ENCODE measurements at regions not wholly inside any gene's neighbourhood (a gene's known extent, or its start where the extent isn't known, plus 50 kb on each side); places are given as distances from the start of the nearest gene placed in this dataset.
A peak's percentile ranks its signal among the peaks of the same experiment; 100 is the strongest.
"Not testable (repeated sequence)": the region's sequence is repeated elsewhere in the genome, so short reads cannot be mapped to it uniquely, and the experiment has no call there.

DNA sequence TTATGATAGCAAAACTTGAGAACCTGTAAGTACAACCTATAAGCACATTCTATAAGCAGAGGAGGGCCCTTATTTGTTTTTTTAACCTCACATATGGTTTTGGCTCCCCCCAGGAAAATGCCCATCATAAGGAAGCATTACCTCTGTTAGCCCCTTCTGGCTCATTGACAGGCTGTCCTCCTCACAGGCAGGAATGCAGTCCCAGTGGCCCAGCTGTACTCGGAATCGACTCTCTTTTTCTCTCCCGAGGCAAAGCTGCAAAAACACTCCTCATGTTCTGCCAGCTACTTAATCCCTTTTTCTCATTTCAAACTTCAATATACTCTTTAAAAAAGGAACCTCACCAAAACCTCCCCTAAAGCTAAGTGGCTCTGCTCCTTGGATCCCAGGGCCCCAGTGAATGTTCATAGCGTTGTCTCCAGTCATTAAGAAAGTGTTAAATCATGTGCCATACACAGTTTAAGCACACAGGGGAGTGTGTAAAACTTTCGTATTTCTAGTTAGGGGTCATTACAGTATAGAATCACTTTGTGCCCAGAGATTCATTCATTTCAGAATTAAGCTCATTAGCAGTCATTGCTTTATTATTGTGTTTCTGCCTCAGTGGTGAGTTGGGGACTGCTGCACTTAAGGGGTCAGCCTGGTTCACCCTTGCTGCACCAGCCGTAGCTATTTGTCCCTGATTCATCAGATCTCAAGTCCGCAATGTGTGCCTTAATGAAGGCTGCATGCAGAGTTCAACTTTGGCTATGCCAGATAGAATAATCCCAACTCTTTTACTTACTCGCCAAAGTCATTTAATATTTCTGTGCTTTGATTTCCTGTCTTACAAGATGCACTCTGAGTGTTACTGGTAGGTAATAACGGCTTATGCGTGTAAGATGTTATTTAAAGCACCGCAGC, 57.6 kb downstream of the JRKL start:
- no peak for DNase-seq

DNA sequence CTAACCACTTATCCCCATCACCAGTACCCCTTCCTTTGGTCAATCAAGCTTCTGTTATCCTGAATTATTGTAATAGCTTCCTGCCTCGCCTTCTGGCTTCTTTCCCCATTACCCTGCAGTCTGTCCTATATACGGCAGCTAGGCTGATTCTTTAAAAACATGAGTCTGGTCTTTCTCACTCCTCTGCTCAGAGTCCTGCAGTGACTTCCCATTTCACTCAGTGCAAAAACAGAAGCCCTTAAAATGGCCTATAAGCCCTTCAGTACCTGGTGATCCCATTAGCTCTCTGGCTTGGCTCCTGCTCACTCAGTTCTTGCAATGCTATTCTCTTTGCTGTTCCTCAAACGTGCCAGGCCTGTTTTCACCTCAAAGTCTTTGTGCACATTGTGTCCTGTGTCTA, 58.4 kb downstream of the JRKL start:
- DNase-seq = no peak

DNA sequence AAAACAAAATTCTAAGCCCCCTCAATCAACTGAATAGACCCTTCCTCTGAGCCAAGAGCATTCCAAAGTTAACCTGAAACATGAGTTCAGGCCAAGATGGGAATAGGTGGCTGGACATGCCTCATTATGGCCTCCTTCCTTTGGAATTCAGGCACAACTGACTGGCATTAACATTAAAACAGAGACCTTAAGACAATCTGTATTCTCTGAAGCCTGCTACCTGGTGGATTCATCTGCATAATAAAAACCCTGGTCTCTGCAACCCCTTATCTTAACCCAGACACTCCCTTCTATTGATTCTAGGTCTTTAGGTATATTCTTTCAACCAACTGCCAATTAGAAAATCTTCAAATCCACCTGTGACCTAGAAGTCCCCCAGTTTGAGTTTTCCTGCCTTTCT, 66.3 kb downstream of the JRKL start:
- DNase-seq = no peak

DNA sequence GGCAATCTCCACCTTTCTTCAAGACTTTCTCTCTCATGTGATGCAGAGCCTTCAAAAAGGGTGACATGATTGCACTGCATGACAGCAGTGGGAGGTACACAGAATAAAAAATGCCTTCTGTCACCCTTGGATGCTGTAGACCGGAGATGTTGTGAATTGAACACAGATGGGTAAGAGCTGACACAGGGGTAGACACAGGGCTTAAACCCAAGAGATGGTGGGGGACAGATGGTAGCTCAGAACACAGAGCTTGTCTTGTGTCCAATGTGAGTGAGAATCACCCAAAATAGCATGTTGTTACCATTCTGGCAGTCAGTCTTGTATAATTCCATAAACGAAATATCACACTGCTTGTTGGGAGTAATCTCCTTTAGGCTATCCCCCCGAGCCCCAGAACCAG, 69.9 kb downstream of the JRKL start:
- DNase-seq = no peak

DNA sequence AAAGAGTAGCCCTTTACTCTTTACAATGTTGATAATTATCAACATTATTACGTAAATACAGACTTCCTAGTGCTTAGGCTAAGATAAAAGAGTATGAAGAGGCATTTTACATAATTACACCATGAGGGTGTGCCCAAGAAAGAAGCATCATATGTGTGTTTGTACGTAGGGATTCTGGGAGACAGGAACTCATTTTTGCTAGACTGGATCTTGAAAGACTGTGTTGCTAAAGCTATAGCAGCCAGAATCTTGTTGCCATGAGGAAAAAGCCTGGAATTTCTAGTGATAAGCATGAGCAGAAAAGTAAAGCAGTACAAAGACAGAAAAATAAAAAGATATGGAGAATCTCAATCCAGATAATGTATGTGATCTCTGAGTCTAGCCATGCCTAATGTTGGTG, 72.1 kb downstream of the JRKL start:
- no peak for DNase-seq

DNA sequence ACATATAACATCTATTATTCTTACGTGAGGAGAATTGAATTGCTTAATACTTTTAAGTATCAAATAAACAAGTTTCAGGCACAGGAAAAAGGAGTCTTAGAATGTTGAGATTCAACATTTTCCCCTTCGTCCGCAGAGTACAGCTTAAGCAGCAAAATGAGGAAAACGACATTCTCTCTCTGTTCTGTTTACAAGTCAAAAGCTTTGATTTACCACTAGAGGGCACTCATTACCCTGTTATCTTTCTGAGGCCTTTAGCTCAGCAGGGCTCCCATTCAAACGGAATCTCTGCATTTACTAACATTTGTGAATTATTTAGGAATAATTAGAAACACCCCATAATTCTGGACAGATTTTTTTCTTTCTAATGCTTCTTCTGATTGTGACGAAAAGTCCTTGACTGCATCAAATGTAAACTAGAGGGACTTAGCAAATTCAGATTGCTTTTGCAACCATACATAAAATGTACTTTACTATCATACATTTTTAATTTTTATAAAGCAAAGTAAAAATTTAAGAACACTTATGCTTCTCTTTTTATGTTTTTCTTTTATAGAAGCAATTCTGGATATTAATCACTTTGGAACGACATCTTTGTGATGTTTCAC, 75.0 kb downstream of the JRKL start:
- DNase-seq = peak; percentile 51

DNA sequence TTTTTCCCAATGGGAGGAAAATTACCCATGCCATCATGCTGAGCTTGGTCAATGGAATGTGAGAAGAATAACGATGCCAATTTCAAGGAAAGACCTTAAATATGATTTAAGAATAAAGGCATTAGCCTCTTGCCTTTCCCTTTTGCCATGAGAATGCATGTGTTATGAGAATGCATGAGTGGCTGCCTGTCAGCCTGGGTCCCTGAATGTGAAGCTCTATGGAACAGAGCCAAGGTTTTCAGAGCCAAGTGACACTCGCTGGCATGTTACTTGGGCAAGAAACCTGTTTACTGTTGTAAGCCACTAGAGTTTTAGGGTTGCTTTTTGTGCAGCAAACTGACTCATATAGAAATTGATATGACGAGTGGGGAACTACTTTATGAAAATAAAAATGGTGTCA, 75.7 kb downstream of the JRKL start:
- no peak for DNase-seq

DNA sequence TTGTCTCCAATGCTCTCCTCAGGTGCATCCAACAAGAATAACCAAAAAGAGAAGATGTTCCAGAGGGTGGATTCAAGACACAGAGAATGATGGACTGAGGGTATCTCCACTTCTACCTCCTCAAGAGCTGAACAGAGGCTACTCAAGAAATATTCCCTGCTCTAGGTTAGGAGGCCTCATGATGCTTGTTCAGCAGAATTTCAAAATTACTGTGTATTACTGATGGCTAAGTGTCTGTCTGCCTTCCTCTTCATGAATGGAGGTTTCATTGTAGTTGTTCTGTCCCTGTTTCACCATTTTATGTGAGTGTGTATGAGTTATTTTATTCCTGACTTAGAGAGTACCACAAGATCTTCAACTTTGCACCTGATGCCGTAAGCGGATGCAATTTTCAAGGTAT, 76.8 kb downstream of the JRKL start:
- DNase-seq = no peak

DNA sequence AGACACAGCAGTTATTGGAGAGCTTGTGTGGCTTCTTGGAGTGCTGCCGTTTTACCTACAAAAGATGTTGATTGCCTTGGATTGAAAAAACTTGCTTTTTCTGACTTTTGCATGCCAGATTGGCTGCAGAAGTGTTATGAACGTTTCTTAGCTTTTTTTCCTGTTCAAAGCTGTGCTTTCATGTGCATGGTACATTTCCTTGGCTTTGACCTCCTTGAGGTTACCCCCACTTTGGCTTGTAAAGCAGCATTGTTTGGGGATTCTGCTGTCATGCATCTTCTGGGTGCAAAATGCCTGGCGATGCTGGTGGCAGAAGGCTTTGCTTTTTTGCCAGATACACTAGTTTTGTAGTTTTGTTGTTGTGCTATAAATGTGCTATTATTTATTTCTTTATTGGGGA, 80.0 kb downstream of the JRKL start:
- no peak for DNase-seq

DNA sequence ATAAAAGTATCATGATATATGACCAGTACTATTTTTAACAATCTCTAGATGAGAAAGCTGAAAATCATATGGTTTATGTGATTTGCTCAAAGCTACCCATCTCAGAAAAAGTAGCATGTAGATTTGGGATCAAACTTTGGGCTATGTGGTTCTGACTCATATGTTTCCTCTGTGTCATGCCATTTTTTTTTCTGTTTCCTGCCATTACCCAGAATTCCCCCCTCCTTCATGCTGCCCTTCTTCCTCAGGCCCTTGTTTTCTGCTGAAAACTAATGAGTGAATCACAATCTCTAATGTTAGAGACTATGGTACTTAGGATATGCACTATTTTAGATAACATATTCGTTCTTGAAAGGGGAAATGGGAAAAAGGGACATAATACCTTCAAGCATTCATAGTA, 80.7 kb downstream of the JRKL start:
- DNase-seq = no peak

DNA sequence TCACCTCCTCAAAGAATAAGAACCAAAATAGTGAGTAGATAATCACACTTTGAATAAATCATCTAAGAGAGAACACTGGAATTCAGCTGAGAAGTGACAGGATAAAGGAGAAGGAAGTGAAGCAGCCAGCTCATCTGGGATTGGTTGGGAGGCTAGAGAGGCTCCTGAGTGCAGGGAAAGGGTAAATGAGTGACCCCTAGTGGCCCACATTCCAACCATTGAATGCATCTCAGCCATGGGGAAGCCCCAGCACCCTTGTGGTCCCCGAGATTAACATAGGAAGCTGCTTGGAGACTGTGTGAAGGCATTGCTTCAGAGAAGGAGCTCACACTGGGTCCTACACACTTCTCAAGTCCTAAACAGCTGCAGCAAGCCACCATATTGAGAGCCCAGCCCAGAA, 82.3 kb downstream of the JRKL start:
- DNase-seq = no peak

DNA sequence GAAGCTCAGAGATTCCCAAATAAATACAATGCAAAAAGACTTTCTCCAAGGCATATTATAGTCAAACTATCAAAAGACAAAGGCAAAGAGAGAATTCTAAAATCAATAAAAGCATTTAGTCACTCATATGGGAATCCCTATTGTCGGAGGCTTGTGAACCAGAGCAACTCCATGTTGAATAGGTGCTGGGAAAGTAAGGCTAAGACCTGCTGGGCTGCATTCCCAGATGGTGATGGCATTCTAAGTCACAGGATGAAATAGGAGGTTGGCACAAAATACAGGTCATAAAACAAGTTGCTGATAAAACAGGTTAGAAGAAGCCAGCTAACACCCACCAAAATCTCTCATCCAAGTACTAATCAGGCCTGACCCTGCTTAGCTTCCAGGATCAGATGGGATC, 84.5 kb downstream of the JRKL start:
- no peak for DNase-seq

DNA sequence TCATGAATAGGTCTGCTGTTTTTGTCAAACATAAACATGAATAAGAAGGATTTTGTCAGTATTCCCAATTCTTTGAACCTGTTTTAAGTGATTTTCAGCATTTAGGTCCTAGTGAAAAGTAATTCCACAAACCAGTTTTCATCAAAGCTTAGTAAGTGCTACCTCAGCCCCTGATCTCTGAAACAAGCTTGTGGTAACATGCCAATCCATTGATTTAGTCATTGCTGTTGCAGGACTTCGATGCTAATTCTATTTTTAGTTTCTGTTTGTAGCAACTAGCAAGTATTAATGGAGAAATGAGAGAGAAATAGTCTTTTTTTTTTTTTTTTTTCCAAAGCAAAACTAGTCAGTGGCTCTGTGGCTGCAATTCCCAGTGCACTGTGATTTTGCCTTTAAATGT, 91.4 kb downstream of the JRKL start:
- DNase-seq = no peak

DNA sequence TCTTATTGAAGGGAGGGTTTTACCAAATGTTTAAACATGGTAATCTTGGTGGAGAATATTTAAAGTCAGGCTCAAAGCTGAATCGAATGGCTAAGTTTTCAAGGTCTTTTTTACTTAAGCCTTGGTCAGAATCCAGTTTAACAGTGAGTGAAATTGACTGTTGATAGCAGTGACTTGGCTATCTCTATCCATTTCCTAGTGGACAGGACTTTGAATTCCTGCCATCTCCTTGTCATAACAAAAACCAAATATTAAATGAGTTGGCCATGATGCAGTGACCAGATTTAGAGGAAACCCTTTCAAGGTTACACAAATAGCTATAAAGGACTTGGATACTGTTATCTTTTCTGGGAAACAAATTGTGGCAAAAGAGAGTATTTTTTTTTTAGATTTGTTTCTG, 92.0 kb downstream of the JRKL start:
- no peak for DNase-seq

DNA sequence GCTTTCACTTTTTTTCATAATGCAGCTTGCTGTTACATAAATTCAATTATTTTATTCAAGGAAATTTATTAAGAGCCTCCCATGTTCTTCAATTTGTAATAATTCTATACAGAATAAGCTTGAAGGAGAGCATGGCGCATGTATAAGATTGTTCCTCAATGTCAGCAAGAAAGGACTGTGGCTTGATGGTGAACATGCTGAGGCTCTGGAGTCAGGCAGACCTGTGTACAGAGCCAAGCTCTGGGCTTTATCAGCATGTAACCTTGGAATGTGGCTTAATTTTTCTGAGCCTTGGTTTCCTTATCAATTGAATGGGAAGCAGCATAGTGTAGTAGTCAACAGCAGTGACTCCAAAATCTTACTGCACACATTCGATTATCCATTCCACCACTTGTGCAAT, 92.4 kb downstream of the JRKL start:
- no peak for DNase-seq

DNA sequence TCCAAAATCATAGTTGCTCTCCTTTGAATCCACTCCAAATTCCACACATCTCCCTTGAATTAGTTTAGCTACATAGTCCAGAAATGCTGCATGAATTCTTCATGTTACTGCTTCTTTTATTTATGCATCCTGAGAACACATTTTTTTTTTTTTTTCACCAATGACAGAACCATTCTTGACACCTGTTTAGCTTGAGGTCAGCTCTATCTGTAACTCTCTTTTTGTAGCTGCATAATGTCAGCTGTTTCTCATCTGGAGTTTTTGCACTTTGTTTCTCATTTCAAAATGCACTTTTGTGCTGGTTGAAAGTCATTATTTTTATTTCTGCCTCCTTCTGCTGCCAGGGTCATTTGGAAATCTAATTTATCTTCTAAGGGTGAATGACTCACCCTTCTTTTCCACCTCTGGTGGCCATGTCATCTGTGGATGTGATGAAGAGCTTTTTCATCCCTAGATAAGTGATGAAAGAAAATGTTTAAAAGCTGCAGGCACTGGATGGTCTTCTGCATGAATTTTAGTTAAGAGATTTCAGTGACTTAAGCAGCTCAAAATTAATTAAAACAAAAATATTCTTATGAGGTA, 93.7 kb downstream of the JRKL start:
- DNase-seq = no peak

DNA sequence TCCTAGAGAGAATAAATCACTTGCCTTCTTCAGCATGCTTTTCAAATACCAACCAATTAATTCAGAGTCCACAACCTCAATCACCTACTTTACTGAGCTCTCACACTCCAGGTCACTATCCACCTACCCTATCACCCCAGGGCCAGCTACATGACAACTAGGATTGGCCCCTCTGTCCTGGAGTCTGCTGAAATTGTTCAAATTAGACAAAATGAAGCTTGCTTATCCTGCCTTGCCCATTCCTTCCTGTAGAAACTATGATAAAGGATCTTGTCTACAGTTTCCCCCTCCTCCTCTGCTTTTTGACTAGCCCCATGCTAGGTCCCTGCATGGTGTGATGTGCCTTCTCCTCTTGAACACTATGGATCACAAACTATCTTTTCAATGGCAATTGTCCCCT, 94.5 kb downstream of the JRKL start:
- no peak for DNase-seq

DNA sequence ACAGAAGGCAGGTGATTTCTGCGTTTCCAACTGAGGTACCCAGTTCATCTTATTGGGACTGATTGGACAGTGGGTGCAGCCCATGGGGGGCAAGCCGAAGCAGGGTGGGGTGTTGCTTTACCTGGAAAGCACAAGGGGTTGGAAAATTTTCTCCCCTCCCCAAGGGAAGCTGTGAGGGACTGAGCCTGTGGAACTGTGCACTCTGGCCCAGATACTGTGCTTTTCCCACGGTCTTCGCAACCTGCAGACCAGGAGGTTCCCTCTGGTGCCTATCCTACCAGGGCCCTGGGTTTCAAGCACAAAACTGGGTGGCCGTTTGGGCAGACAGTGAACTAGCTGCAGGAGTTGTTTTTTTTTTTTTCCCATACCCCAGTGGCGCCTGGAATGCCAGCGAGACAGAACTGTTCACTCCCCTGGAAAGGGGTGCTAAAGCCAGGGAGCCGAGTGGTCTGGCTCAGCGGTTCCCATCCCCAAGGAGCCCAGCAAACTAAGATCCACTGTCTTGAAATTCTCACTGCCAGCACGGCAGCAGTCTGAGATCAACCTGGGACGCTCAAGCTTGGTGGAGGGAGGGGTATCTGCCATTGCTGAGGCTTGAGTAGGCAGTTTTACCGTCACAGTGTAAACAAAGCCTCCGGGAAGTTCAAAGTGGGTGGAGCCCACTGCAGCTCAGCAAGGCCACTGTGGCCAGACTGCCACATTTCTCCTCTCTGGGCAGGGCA, 97.2 kb downstream of the JRKL start:
- DNase-seq = no peak

DNA sequence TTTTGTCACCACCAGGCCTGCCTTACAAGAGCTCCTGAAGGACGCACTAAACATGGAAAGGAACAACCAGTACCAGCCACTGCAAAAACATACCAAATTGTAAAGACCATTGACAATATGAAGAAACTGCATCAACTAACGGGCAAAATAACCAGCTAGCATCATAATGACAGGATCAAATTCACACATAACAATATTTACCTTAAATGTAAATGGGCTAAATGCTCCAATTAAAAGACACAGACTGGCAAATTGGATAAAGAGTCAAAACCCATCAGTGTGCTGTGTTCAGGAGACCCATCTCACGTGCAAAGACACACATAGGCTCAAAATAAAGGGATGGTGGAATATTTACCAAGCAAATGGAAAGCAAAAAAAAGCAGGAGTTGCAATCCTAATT, 99.1 kb downstream of the JRKL start:
- DNase-seq = not testable (repeated sequence)

DNA sequence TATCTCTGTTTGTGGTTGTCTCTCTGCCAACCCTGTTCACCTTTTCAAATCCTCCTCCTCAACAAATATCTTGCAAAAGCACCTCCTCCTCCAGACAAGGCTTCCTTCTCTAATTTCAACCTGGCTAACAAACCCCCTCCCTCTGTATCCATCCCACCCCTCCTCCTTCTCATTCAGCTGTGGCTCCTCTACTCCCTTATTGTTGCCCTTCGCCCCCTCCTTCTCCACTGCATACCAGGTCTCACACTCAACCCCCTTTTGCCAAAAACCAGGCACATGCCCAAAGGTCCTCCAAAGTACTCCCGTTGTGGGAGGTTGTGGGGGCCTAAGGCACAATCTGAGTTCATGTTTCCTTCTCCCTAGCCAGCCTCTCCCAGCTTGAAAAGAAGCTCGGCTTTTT, 110.6 kb downstream of the JRKL start:
- DNase-seq = no peak

DNA sequence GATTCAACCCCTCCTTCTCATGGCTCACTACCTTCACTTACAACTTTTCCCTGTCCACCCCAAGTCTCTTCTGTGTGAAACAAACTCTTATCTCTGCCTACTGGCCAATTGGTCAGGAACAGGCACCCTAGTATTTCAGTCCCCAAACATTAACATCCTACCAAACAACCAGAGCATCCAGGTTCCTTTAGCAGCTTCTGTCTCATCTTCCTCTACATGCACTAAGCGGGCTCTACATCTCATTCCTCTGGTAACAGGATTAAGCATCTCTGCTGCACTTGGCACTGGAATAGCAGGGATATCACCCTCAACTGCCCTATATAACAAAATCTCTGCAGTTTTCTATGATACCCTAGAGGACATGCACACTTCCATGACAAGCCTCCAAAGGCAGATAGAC, 116.2 kb downstream of the JRKL start:
- DNase-seq = no peak

DNA sequence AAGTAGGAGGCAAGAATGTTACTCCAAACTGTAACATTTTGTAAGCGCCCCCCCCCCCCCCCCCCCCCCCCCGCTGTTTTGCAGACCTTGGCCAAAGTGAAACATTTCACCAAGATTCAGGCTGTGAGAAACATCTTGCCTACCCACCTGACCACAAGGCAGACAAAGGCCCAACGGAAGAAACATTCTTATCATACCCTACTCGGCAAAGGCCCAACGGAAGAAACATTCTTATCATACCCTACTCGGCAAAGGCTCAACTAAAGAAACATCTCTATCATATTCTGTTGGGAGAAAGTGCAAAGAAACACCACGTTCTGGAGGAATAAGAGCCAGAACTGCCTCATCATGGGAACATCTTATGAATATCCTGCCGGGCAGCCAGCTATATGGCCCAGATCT, 117.1 kb downstream of the JRKL start:
- no peak for DNase-seq

DNA sequence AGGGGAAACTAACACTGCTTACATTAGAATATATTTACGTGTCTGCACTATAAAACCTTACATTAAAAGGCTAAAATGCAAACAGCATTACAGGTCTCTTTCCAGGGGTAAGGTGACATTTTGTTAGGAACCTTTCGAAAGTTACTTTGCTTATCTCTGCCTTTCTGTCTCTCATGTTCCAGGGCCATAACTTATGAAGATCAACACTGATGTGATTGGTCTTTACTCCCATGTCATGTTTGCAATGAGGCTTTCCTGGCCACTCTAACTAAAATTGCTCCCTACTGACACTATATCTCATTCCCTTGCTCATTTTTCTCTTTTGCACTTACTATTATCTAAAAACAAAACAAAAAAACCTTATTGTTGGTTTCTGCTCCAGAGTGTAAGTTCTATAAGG, 119.0 kb downstream of the JRKL start:
- DNase-seq = no peak

DNA sequence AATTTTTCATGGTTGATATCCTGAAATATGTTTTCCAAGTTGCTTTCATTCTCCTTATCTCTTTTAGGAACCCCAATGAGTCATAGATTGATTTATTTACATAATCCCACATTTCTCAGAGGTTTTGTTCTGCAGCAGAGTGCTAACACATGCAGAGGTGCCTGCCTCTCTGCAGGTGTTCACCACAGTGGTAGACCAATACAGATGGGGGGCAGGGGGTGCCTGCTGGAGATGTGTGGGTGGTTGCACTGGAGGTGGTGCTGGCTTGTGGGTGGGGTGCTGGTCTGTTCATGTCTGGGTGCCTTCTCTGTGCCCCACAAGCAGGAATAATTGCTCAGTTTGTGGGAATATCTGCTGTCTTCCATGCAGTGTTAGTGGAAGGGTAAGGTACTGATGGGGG, 131.1 kb downstream of the JRKL start:
- no peak for DNase-seq

All from CD4-positive, alpha-beta T cell treated with Interleukin-21 for 1 hour (primary cell).